ENCODE measurements at regions not wholly inside any gene's neighbourhood (a gene's known extent, or its start where the extent isn't known, plus 50 kb on each side); places are given as distances from the start of the nearest gene placed in this dataset.

DNA sequence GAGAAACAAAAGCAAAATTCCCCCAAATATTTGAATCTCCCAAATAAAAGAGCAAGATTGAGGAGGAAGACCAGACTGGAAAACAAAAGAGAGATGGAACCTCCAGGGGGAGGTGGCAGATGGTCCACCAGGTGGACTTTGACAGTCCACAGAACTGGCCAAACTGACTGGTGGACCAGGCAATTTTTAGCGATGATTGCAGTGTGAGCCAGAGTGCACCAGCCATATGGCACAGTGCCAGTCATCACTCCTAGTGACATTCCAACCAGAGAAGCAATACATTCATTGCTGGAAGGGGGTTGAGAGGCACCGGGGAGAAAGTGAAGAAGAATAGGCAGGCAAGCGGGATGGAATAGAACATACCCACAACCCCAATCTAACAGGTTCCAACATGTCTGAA, 182.9 kb downstream of the EXOC5 start:
- intact Hi-C loops (cut with micrococcal nuclease) = no loop called here
- no peak overlapping the region for H3K4me2 ChIP-seq (ENCODE audit: insufficient read depth, low read length)
- no peaks in the 10 kb centered on the region for H3K4me1 ChIP-seq (ENCODE audit: control insufficient read depth, extremely low read depth, insufficient read depth, low read length)
- H4K20me1 ChIP-seq (replicated peaks; ENCODE audit: control insufficient read depth, extremely low read depth, insufficient read depth, low read length) = no peaks in the 10 kb centered on the region
- BruUV-seq (replicated peaks) = no TSS peak
- no peak overlapping the region for H3K27ac ChIP-seq (ENCODE audit: insufficient read depth, low read depth, low read length)
- DNase-seq (ENCODE audit: low read depth, low spot score) = no peak
- dilution Hi-C loops (cut with MboI; ENCODE audit: extremely low pct_ligation_motif_present, low sequenced_read_pairs) = no loop called here
- no peaks in the 10 kb centered on the region for H3K9me1 ChIP-seq (replicated peaks; ENCODE audit: control insufficient read depth, extremely low read depth, insufficient read depth, low read length)
- H3K27me3 ChIP-seq (ENCODE audit: control insufficient read depth in 2 of 2, insufficient read depth in 2 of 2, low read length in 2 of 2) = no peaks in the 10 kb centered on the region
- H3K36me3 ChIP-seq (ENCODE audit: control insufficient read depth in 2 of 2, extremely low read depth in 1 of 2, insufficient read depth in 2 of 2, low read length in 2 of 2) = no peaks in the 10 kb centered on the region
- H3K79me2 ChIP-seq (ENCODE audit: control insufficient read depth, insufficient read depth, low read length) = no peaks in the 10 kb centered on the region
- TF ChIP-seq POLR2A (IDR thresholded peaks at IDR 0.05; ENCODE audit: low read depth, low read length) (no peak), GATA2 (IDR thresholded peaks at IDR 0.05; ENCODE audit: insufficient read depth, insufficient read length, low read depth, low read length) (no peak), MYC (IDR thresholded peaks at IDR 0.05; ENCODE audit: low read depth, low read length) (no peak), POLR2AphosphoS5 (IDR thresholded peaks at IDR 0.05; ENCODE audit: insufficient read depth, low read depth, low read length) (no peak), EZH2 (IDR thresholded peaks at IDR 0.05; ENCODE audit: borderline replicate concordance, low read depth, low read length, severe bottlenecking) (no peak), JUN (IDR thresholded peaks at IDR 0.05; ENCODE audit: borderline replicate concordance, insufficient read depth, insufficient read length, low read depth) (no peak), FOS (IDR thresholded peaks at IDR 0.05; ENCODE audit: borderline replicate concordance, insufficient read depth, low read length) (no peak)
- TF ChIP-seq, protein P1, sequence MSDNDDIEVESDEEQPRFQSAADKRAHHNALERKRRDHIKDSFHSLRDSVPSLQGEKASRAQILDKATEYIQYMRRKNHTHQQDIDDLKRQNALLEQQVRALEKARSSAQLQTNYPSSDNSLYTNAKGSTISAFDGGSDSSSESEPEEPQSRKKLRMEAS (IDR thresholded peaks at IDR 0.05; ENCODE audit: insufficient read depth, insufficient read length) = no peak
- TF ChIP-seq, protein P2, sequence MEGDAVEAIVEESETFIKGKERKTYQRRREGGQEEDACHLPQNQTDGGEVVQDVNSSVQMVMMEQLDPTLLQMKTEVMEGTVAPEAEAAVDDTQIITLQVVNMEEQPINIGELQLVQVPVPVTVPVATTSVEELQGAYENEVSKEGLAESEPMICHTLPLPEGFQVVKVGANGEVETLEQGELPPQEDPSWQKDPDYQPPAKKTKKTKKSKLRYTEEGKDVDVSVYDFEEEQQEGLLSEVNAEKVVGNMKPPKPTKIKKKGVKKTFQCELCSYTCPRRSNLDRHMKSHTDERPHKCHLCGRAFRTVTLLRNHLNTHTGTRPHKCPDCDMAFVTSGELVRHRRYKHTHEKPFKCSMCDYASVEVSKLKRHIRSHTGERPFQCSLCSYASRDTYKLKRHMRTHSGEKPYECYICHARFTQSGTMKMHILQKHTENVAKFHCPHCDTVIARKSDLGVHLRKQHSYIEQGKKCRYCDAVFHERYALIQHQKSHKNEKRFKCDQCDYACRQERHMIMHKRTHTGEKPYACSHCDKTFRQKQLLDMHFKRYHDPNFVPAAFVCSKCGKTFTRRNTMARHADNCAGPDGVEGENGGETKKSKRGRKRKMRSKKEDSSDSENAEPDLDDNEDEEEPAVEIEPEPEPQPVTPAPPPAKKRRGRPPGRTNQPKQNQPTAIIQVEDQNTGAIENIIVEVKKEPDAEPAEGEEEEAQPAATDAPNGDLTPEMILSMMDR (IDR thresholded peaks at IDR 0.05; ENCODE audit: extremely low read depth in 1 of 2, insufficient read depth in 1 of 2, low read depth in 1 of 2, low read length in 2 of 2) = no peak
- no peak overlapping the region for H2AFZ ChIP-seq (ENCODE audit: low read depth, low read length)
- no peak for FAIRE-seq
- POLR2A ChIA-PET = no interaction called here
- H3K9ac ChIP-seq (replicated peaks; ENCODE audit: extremely low read depth, insufficient read depth, low read length) = no peak overlapping the region
- CTCF ChIA-PET = no interaction called here
- no peak overlapping the region for H3K4me3 ChIP-seq (replicated peaks in 1 of 3; ENCODE audit: insufficient read depth in 1 of 3, low read depth in 1 of 3, low read length in 3 of 3)
- no peaks in the 10 kb centered on the region for H3K9me3 ChIP-seq (replicated peaks; ENCODE audit: control insufficient read depth, insufficient read depth, low read length)
